K562 (cell line): ENCODE measurements at regions not wholly inside any gene's neighbourhood (a gene's known extent, or its start where the extent isn't known, plus 50 kb on each side); places are given as distances from the start of the nearest gene placed in this dataset.

Experiments
- KDM2B ChIP-seq: fragments of 250-450 bp; sonication (Bioruptor Pico); IDR thresholded peaks from 2 replicates; pipeline ENCODE4 v1.8.0; 2021; ENCODE audit warnings: mild to moderate bottlenecking, moderate library complexity
- RAD21 ChIP-seq, 2 experiments: fragments of 250-450 bp in 1 of 2; fragments of 450-650 bp in 1 of 2; sonication (Bioruptor Pico) in 1 of 2; formaldehyde crosslinking in 1 of 2; IDR thresholded peaks in 1 of 2; conservative IDR thresholded peaks in 1 of 2; 2 replicates each; pipeline versions ENCODE4 v1.4.0 to v1.8.0; 2020 to 2022; ENCODE audit warnings: mild to moderate bottlenecking in 2 of 2, moderate library complexity in 1 of 2
- ZBTB2 ChIP-seq: fragments of 450-650 bp; IDR thresholded peaks from 2 replicates; pipeline ENCODE4 v1.6.1; 2016; ENCODE audit warnings: antibody characterized with exemption

- TF ChIP-seq ZBTB2, result no peak
- no peak for TF ChIP-seq RAD21 (CRISPR knock-in tag; conservative IDR thresholded peaks at IDR 0.05 in 1 of 2, IDR thresholded peaks at IDR 0.05 in 1 of 2)
- TF ChIP-seq KDM2B, result no peak
These were observed 98.4 kb upstream of the GDNF start for GRCh38 chr5:37938076-37938852.
